NCI-H1105 treated with DMSO at 0.1 percent for 48 hours (cell line): ENCODE measurements at regions not wholly inside any gene's neighbourhood (a gene's known extent, or its start where the extent isn't known, plus 50 kb on each side); places are given as distances from the start of the nearest gene placed in this dataset.

ENCODE experiments used
- DNase-seq: peaks from one replicate; lab custom pipeline; 2025; lab: John Stamatoyannopoulos, UW

- no peak for DNase-seq
These were observed 276.0 kb downstream of the FOXO1 start for GRCh38 chr13:40390401-40390916.

GRCh38 chr13:40391788-40392187 is 274.7 kb downstream of the FOXO1 start:
- no peak for DNase-seq

GRCh38 chr13:40394304-40394985 is 272.0 kb downstream of the FOXO1 start:
- DNase-seq = no peak

- no peak for DNase-seq
These were observed 268.4 kb downstream of the FOXO1 start for GRCh38 chr13:40398065-40398464.

- DNase-seq = no peak
These were observed 266.7 kb downstream of the FOXO1 start for GRCh38 chr13:40399756-40400155.

- DNase-seq = no peak
These were observed 264.3 kb downstream of the FOXO1 start for GRCh38 chr13:40401911-40402776.

- DNase-seq = no peak
These were observed 263.5 kb downstream of the FOXO1 start for GRCh38 chr13:40402931-40403431.

GRCh38 chr13:40403509-40404241 is 262.8 kb downstream of the FOXO1 start:
- DNase-seq = no peak

- DNase-seq = no peak
These were observed 262.0 kb downstream of the FOXO1 start for GRCh38 chr13:40404407-40404806.

- no peak for DNase-seq
These were observed 261.3 kb downstream of the FOXO1 start for GRCh38 chr13:40404967-40405716.

GRCh38 chr13:40406405-40407120 is 259.9 kb downstream of the FOXO1 start:
- no peak for DNase-seq

GRCh38 chr13:40407567-40407966 is 258.9 kb downstream of the FOXO1 start:
- DNase-seq = no peak

GRCh38 chr13:40408602-40409001 is 257.8 kb downstream of the FOXO1 start:
- DNase-seq = no peak

GRCh38 chr13:40409278-40409677 is 257.2 kb downstream of the FOXO1 start:
- DNase-seq = no peak

- no peak for DNase-seq
These were observed 256.1 kb downstream of the FOXO1 start for GRCh38 chr13:40410315-40410714.

- no peak for DNase-seq
These were observed 246.2 kb downstream of the FOXO1 start for GRCh38 chr13:40420160-40420740.

GRCh38 chr13:40422588-40423235 is 243.7 kb downstream of the FOXO1 start:
- DNase-seq = no peak

- DNase-seq = no peak
These were observed 238.1 kb downstream of the FOXO1 start for GRCh38 chr13:40428354-40428753.

- DNase-seq = no peak
These were observed 236.5 kb downstream of the FOXO1 start for GRCh38 chr13:40429706-40430545.
